GM23338 (cell line): ENCODE measurements at regions not wholly inside any gene's neighbourhood (a gene's known extent, or its start where the extent isn't known, plus 50 kb on each side); places are given as distances from the start of the nearest gene placed in this dataset.

Source experiments
- CREB1 ChIP-seq: fragments of 250-450 bp; sonication (Bioruptor Pico); IDR thresholded peaks from 2 replicates; pipeline ENCODE4 v1.5.0; 2020; ENCODE audit warnings: low read depth, mild to moderate bottlenecking, moderate library complexity
- CTCF ChIP-seq, 2 experiments: fragments of 200-600 bp in 1 of 2; sonication (generic) in 1 of 2; conservative IDR thresholded peaks; 2 replicates each; pipeline versions ENCODE4 v1.5.1 to v1.6.1; 2016 to 2017; ENCODE audit warnings: antibody characterized with exemption in 2 of 2, low read depth in 2 of 2, mild to moderate bottlenecking in 2 of 2, moderate library complexity in 1 of 2
- EZH2 ChIP-seq: fragments of 200-600 bp; sonication (generic); IDR thresholded peaks from one replicate; pipeline ENCODE4 v1.8.0; 2017; ENCODE audit warnings: antibody characterized with exemption, mild to moderate bottlenecking, low read depth; ENCODE audit not compliant: unreplicated experiment
- POLR2AphosphoS5 ChIP-seq: IDR thresholded peaks from 2 replicates; pipeline ENCODE4 v1.6.1; 2016; ENCODE audit warnings: antibody characterized with exemption, low read depth

- TF ChIP-seq CREB1 (no peak), EZH2 (no peak), POLR2AphosphoS5 (no peak), CTCF (conservative IDR thresholded peaks at IDR 0.05; ENCODE audit: low read depth in 2 of 2) (no peak)
These were observed 189.1 kb upstream of the KBTBD8 start for GRCh38 chr3:66808891-66809594.
